GM19240 (cell line): ENCODE measurements at regions not wholly inside any gene's neighbourhood (a gene's known extent, or its start where the extent isn't known, plus 50 kb on each side); places are given as distances from the start of the nearest gene placed in this dataset.

Source experiments
- DNase-seq: peaks from one replicate; pipeline ENCODE4 v3.0.0; 2011; ENCODE audit warnings: low spot score; ENCODE audit not compliant: insufficient read length

DNA sequence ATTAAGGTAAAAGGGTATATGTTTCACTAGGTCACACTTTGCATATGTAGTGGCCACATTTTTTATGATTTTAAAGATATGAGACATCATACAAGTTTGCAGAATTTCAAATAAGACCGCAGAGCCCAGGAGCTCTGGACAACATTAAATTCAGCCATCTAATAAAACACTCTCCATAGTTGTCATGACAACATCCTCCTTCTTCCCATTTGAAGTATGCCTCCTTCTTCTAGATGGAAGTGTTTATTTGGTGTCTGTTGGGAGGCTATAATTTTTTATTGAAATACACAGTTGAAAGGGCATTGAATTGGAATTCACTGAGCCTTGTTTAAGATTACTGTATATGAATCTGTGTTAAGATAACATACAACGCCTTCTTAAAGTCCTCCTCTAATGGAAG is 467.3 kb downstream of the CMPK2 start:
- DNase-seq = no peak

DNA sequence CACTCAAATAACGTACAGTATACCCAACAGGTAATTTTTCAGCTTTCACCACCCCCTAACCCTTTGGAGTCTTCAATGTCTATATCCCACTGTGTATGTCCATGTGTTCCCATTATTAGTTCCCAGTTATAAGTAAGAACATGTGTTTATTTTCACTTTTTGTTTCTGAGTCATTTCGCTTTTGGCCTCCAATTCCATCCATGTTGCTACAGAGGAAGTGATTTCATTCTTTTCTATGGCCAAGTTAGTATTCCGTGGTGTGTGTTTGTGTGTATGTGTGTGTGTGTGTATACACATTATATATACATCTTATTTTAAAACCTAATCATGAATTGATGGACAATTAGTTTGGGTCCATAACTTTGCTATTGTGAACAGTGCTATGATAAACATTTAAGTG is 464.4 kb downstream of the CMPK2 start:
- DNase-seq = no peak

DNA sequence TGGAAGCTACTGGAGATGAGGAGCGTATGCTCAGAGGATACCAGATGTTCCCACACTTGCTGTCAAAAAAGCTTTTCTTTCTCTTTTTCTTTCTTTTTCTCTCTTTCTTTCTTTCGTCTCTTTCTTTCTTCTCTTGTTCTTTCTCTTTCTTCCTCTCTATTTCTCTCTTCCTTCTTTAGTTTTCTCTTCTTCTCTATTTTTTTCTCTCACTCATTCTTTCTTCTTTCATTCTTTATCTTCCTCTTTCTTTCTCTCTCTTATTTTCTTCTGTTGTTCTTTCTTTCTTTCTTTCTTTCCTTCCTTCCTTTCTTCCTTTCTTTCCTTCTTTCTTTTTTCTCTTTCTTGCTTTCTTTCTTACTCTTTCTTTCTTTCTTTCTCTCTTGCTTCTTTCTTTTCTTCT is 457.6 kb downstream of the CMPK2 start:
- no peak for DNase-seq

DNA sequence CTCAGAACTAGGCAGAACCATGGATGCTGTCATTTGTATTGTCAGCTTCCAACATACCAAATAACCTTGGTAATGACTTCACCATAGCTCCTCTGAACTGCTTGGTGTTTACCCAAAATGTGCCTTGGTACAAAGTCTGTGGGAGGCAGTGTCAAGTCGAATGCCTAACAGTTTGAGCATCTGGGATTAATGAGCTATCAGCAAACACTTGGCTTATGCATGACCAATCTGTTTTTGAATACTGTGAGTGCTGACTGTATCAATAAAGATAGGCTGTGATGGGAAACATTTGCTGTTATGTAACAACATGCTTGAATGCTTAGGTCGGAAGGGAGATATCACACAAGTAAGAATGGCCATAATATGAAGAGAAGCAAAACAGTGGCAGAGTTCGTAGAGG is 455.4 kb downstream of the CMPK2 start:
- DNase-seq = no peak

DNA sequence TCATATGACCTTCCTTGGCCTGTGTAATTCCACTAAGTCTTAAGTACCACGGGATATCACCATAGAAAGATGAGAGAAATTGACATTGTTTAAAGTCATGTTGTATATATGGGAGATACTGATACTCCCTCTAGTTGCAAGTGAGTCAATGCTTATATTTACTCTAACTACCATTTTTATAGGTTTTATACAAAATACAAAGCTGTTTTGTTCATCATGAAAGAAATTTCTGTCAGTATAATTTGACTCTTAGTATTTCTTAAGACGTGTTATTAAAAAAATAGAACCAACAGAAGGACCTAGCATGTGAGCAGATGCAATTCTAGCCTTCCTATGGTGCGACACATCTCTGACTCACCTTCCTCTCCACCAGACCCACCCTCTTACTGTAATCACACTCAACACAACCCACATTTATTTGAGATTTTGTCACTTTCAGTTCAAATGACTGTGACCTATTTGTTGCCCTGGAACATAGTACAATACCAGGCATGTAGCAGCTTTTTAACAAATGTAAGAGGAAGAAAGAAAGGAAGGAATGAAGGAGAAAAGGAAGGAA is 453.1 kb downstream of the CMPK2 start:
- no peak for DNase-seq

DNA sequence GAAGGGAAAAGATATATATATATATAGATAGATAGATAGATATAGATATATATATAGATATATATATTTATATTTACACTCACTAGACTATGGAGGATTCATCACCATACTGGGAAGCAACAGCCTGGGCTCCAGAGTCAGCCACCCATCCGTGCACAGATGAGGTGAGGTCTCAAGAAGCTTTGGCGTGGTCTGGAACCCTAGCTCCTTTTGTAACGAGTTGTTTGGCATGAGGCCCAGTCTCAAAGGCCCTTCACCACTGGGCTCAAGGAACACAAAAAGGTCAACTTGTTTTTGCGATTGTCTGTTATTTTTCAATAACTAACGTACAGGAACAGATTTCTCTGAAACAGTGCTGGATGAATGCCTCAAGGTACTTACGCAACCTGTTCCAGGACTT is 448.7 kb downstream of the CMPK2 start:
- DNase-seq = no peak

DNA sequence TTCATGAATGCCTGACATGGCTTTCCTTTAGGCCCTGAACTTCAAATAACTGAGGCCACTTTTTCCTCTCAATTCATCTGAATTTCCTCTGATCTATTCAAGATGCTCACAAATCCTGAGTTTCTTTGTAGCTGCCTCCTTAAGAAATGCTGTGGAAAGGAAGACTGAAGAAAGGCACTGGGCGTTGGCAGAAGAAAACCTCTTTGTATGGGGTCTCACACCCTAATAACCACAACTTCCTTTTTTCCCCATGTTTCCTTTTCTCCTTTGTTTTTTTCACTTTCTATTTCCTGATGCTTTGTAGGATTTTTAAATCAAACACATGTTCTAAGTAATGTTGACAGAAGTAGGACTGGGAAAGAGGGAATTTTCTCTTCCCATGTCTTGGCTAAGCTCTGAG is 447.4 kb downstream of the CMPK2 start:
- DNase-seq = no peak

DNA sequence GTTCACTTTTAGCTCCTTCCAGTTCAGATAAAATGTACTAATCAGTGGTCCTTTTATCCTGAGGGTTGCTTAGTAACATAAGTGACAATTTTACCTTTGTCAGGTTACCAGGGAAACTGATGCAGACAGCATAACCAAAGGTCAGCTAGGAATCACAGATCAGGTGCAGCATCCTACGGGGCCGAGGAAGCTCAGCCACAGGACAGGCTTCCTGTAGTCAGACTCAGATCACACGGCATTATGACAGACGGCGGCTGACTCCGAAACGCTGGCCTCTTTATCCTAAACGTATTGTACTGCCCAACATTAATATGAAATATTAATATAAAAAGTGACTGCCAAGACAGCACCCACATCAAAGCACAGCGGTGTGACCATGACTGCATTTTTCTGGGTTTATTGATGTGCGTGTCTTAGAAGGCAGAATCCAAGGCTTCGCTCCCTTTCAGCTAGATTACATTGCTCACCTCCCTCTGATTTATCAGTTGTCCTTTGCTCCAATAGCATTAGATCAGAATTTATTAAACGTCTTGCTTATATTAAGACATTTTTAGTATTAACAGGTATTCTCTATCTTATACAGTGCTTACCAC is 444.5 kb downstream of the CMPK2 start:
- DNase-seq = no peak

DNA sequence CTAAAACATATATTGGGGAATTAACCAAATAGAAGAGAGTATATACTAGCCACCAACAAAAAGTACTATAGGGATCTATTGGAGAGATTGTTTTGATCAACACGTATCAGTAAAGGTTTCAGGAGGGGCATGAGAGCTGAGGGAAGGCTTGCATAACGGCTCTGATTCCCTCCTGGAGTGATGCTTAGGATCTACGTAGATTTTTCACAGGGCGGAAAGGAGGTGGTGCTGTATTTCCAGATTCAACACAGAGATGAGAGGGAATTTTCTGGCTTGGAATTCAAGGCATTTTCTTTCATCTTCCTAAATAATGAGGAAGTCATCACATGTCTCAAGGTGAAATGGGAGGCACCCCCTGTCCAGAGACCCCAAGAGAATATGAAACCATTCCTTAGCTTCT is 443.8 kb downstream of the CMPK2 start:
- DNase-seq = no peak

DNA sequence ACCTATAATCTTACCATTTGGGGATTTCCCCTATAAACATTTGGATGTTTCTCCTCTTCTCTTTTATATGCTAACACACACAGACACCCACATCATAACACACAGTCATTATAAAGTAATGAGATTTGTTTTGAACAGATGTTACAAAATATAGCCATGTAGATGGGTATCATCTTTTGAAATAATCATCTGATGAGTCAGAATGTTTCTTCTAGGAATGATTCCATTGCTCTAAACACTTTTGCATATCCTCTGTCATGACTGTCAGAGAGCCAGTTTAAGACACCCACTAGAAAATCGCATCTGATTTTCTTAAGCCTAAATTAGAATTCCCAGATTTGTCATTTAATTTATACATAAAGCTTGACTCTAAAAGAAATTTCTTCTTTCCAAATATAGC is 442.6 kb downstream of the CMPK2 start:
- no peak for DNase-seq

DNA sequence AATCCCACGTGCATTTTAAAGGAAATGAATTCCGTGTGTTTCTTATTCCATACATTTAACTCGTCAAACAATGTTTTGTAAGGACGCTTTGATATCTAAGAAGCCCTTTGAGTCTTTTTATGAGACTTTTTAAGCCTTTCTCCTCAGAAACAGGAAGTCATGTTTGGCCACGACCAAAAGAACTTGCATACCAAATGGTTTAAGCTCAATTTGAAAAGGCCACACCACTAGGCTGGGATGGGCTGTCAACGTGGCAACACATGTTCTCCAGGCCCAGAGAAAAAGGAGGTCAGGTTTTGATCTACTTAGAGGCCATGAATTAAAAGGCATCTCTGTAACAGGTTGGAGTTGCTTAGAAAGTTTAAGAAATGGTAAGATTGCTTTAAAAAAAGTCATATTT is 441.8 kb downstream of the CMPK2 start:
- DNase-seq = no peak

DNA sequence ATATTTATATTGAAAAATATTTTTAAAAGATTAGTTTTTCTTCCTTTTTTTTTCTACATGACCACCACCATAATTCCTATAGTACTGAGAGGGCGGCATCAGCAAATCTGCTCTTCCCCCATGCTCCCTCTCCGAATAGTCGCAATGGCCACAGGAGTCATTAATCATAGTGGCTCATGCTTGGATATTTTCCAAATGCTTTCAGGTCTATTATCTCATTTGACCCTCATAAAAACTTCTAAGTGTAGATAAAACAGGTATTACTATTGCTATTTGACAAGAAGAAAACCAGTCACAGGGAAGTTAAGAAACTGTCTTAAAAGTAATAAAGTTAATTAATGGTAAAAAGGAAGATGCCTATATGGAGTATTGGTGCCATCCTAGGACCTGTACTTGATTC is 440.7 kb downstream of the CMPK2 start:
- no peak for DNase-seq

DNA sequence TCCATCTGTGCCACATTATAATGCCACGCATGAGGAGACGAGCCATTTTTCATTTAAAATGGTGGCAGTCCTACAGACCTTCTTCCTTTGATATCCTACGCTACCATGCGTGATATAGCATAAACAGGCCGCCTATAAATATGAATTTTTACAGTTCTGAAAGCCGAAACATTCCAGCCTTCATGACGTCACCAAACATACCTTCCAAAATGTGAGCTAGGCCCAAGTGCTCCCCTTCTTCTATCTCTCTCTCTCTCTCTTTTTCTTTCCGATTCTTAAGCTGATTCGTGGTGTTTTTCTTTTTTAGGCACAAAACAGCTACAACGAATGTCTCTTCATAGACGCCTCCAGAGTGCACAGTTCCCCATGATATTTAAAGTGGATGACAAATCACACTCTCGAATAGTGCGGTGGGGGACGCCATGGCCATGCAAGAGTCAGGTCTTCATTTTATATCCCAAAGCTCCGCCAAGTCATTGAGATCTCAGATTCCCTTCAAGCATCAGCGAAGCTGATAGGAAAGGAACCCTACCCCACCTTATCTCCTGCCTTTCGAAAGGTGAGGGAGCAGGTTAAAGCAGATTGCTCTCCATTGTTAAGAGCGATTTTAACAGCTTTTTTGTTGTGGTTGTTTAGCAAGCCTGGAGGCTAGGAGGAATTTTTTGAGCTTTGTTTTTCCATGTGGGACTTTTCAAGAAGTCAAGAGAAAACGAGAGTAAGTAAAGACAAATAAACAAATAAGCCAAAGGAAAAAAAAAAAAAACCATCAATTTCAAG is 436.3 kb downstream of the CMPK2 start:
- DNase-seq = no peak

DNA sequence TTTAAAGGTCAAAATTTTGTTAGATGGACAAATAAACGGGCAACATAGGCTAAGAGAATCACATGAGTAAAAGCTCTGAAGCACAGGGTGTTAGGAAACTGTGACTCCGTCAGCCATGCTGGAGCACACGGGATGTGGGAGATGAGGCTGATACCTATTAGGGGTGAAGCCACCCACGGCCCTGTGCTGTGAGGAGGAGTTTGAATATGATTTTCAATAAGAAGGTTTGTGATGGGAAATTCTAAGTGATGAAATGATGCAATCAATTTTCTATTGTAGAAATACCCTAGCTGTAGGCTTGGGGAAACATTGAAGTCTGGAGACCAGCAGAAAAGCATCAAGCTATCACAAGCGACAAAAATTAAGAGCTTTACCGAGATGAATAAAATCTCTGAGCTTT is 431.3 kb downstream of the CMPK2 start:
- no peak for DNase-seq

DNA sequence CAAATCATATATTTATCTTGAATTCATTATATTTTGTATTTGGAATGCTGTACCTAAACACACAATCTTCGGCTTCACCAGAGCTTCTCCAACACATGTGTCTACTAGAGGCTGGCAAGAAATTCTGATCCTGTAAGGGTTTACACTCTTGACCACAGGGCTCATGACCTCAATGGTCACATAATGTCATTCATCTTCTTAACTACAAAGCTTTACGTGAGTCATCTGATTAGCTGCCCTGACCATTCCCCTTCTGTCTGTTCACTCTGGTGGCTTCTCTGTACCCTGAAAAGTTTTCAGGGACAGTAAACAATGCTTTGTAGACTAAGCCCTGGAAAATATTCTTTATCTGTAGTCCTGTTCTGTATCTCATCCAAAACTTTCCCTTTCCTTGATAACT is 423.9 kb downstream of the CMPK2 start:
- DNase-seq = no peak

DNA sequence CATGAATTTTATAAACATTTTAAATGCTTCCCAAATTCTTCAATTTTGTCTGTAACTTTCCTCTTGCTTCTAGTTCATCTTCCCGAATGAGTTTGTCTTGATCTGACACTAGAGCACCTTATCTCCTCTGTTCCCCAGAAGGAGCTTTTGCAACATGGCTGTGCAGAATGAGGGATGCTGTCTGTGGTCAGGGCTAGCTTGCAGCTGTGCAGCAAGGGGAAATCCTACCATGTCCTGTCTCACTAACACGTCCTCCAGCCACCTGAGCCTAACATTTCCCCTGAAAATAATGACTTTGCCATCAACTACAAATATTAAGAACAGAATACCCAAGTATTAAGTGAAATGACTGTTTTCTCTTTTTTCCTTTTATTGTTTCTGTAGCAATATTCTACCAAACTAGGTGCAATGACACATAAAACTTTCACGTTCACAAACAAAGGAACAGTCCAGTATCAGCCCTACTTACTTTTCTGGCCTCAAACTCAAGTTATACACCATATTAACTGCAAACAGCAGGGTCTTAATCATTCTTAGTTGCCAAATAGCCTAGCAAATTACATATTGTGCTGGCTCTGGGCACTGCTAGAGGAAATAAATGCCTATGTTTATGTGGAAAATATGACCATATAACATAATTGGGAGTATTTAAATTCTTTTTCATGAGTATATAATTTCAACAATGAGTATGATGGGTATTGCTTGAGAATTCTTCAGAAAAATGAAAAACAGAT is 423.3 kb downstream of the CMPK2 start:
- no peak for DNase-seq

DNA sequence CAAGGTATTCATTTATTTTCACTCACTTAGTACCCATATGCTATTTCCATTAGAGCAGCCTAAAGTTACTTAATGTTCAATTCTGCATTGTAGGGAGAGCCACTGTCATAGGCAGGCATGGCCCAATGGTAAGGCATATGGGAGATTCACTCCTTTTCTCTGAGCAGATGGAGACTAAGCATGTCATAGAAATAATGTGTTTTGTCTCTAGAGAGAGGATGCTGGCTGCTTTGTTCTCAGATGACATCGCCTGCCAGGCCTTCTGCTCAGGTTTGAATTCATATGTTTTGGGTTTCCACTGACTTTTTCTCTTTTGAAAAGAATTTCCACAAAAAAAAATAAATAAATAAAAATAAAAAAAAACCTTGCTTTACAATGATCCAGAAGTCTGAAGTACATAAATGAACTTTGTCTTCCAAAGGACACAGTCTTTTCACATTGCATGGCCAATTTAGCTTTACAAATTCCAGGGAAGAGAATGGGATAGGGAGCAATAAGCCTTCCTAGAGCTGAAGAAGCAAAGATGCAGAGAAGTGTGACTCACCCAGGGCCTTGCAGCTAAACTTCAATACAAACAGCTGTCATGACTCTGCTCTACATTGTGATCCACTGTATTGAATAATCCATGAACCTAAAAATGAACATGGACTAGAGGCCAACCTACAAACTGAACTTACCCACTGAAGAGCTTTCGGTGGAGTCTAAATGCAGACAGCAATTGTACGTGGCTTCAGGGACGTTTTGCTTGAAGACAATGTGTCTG is 422.5 kb downstream of the CMPK2 start:
- no peak for DNase-seq

DNA sequence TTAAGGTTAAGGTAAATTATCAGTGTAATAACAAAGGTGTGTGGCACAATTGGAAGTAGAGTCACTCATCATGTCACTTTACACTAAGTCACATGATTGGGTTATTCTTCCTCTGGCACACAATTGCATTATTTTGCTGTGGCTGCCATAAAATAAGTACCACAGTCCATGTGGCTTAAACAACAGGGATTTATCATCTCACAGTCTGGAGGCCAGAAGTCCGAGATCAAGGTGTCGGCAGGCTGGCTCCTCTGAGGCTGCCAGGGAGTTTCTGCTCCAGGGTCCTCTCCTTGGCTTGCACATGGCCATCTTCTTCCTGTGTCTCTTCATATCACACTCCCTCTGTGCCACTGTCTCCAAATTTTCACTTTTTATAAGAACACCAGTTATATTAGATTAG is 421.2 kb downstream of the CMPK2 start:
- no peak for DNase-seq

DNA sequence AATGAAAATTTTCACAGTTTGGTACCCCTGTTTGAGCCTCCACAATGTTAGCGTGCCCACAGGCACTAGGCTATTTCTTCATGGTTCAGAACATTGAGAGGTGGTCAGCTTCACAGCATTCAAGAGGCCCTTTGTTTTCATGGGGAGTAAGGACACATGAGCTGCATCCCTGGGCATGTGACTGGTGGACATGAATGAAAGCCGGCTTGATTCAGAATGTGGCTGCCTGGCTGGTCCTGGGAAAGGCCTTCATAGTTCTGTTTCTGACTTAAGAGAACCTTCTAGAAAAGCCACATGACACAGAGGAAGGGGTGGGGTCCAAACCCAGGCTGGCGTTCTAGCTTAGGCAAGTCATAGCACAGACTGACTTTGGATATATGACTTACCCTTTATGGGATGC is 420.6 kb downstream of the CMPK2 start:
- no peak for DNase-seq

DNA sequence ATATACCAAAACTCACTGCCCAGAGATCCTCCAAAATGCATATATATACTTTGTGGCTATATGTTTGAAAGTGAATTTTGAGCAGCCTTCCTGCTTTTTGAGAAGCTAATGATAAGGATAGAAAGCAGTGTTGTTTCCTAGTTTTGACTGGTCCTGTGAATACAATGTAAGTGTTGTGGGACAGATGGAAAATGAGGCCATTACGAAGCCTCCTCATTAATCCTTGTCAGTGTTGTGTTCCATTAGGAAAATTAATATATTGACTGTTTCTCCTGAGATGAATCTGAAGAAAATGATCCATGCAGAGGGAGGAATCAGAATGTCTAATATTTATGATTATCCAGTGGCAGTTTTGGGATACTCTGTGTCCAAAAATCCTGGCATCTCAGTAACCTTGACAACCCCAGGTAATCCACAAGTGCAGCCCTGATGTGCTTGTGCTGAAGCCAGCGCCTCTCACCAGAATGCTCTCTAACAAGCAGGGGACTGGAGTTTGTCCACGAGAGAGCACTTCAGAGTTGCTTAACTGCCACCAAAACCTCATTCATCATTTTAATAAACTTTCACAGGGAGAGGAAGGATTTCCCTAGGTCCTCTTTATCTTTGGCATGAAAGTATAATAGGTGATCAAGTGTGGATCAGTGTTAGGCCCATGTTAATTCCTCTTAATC is 418.6 kb downstream of the CMPK2 start:
- no peak for DNase-seq

DNA sequence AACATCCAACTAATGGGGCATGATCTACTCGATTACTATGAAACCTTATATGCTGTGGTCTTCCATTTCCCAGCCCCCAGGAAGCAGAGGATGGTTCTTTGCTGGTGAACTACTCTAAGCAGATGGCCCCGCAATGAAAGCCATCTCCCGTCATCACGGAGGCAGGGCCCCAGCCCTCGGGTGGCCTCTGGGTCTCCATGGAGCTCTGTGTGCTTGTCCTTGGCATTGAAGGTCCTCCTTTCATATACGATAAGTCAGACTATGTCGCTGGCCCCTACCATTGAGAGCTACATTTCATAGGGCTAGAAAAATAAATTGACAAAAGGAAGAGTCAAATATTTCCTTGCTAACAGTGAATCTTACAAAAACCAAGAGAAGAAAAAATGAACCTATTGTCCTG is 416.8 kb downstream of the CMPK2 start:
- no peak for DNase-seq
